Astrocyte of the spinal cord (primary cell): ENCODE measurements at regions not wholly inside any gene's neighbourhood (a gene's known extent, or its start where the extent isn't known, plus 50 kb on each side); places are given as distances from the start of the nearest gene placed in this dataset.

Experiments
- DNase-seq: peaks from one replicate; pipeline ENCODE4 v3.0.0; 2011; ENCODE audit warnings: low read depth, low spot score
- H3K4me3 ChIP-seq: 2 replicates; pipeline ENCODE4 v1.5.1; 2011; ENCODE audit warnings: low read depth, mild to moderate bottlenecking, low read length, moderate library complexity
- CTCF ChIP-seq: IDR thresholded peaks from 2 replicates; pipeline ENCODE4 v1.5.1; 2012; ENCODE audit warnings: low read depth, mild to moderate bottlenecking, low read length, inconsistent platforms
- in situ Hi-C: cut with HindIII; loops from 2 replicates; pipeline ENCODE4 v1.10.0; 2017; ENCODE audit warnings: low sequenced_read_pairs

GRCh38 chr12:32032205-32032810, 73.1 kb downstream of the RESF1 start:
- H3K4me3 ChIP-seq, result no peak overlapping the region
- in situ Hi-C loops, result no loop called here
- peak; percentile 33 for DNase-seq
- TF ChIP-seq CTCF, result no peak

GRCh38 chr12:32033406-32033805, 73.2 kb upstream of the BICD1 start:
- DNase-seq, result no peak
- in situ Hi-C loops, result no loop called here
- H3K4me3 ChIP-seq, result no peak overlapping the region
- no peak for TF ChIP-seq CTCF

- in situ Hi-C loops, result no loop called here
- H3K4me3 ChIP-seq, result no peak overlapping the region
- no peak for TF ChIP-seq CTCF
- DNase-seq, result no peak
Measured at GRCh38 chr12:32034045-32034444, 72.6 kb upstream of the BICD1 start.

- no peak for TF ChIP-seq CTCF
- no peak overlapping the region for H3K4me3 ChIP-seq
- in situ Hi-C loops, result no loop called here
- no peak for DNase-seq
Measured at GRCh38 chr12:32036477-32037263, 70.0 kb upstream of the BICD1 start.

- in situ Hi-C loops, result no loop called here
- H3K4me3 ChIP-seq, result no peak overlapping the region
- TF ChIP-seq CTCF, result no peak
- DNase-seq, result no peak
Measured at GRCh38 chr12:32039347-32039746, 67.3 kb upstream of the BICD1 start.

GRCh38 chr12:32039917-32040575, 66.6 kb upstream of the BICD1 start:
- TF ChIP-seq CTCF, result no peak
- H3K4me3 ChIP-seq, result no peak overlapping the region
- in situ Hi-C loops, result no loop called here
- DNase-seq, result no peak
